ENCODE measurements at regions not wholly inside any gene's neighbourhood (a gene's known extent, or its start where the extent isn't known, plus 50 kb on each side); places are given as distances from the start of the nearest gene placed in this dataset.

GRCh38 chr7:97541188-97541587 lies 190.7 kb upstream of the TAC1 start:
- Histone ChIP-seq H2AFZ (ENCODE audit: low read length) (no peak overlapping the region), H3K27ac (ENCODE audit: extremely low read length, insufficient read depth, low read length) (no peak overlapping the region), H3K4me3 (replicated peaks in 1 of 3; ENCODE audit: insufficient read depth in 1 of 3, low read depth in 2 of 3, low read length in 3 of 3) (no peak overlapping the region), H3K4me1 (ENCODE audit: insufficient read depth, low read length) (no peaks in the 10 kb centered on the region), H3K9ac (ENCODE audit: insufficient read depth, low read depth, low read length) (no peak overlapping the region), H4K20me1 (ENCODE audit: insufficient read depth, low read length) (no peaks in the 10 kb centered on the region), H3K36me3 (replicated peaks in 1 of 2; ENCODE audit: control insufficient read depth in 1 of 2, insufficient read depth in 2 of 2, low read length in 2 of 2) (no peaks in the 10 kb centered on the region), H3K9me3 (ENCODE audit: low read length) (no peaks in the 10 kb centered on the region), H3K4me2 (ENCODE audit: low read depth, low read length) (no peak overlapping the region), H3K79me2 (ENCODE audit: insufficient read depth, low read length) (no peaks in the 10 kb centered on the region), H3K27me3 (ENCODE audit: control insufficient read depth in 1 of 2, insufficient read depth in 2 of 2, low read length in 2 of 2) (no peaks in the 10 kb centered on the region)
- BruUV-seq (replicated peaks), result no TSS peak
- 44% methylated on average over 6 of the region's 14 CpGs for WGBS (ENCODE audit: low lambda C conversion rate)
- ATAC-seq, result no peak; the same call in 2 of the 3 replicates
- TF ChIP-seq ZNF800 (CRISPR knock-in tag; IDR thresholded peaks at IDR 0.05) (no peak), CAMTA2 (CRISPR knock-in tag; IDR thresholded peaks at IDR 0.05; ENCODE audit: borderline replicate concordance) (no peak), KDM1A (CRISPR knock-in tag; IDR thresholded peaks at IDR 0.05) (no peak), ONECUT2 (CRISPR knock-in tag; IDR thresholded peaks at IDR 0.05) (no peak), RNF2 (conservative IDR thresholded peaks at IDR 0.05; ENCODE audit: low read depth) (no peak), ZNF672 (CRISPR knock-in tag; IDR thresholded peaks at IDR 0.05) (no peak), ZNF292 (CRISPR knock-in tag; IDR thresholded peaks at IDR 0.05; ENCODE audit: borderline replicate concordance, low read depth) (no peak), NPAS2 (CRISPR knock-in tag; IDR thresholded peaks at IDR 0.05; ENCODE audit: borderline replicate concordance) (no peak), REPIN1 (CRISPR knock-in tag; IDR thresholded peaks at IDR 0.05; ENCODE audit: borderline replicate concordance, low read depth) (no peak), ZFP62 (CRISPR knock-in tag; IDR thresholded peaks at IDR 0.05) (no peak), ZNF503 (CRISPR knock-in tag; IDR thresholded peaks at IDR 0.05) (no peak), SAP130 (CRISPR knock-in tag; IDR thresholded peaks at IDR 0.05; ENCODE audit: low read depth) (no peak), BRCA1 (CRISPR knock-in tag; IDR thresholded peaks at IDR 0.05) (no peak), ARNT2 (CRISPR knock-in tag; IDR thresholded peaks at IDR 0.05; ENCODE audit: low read depth) (no peak), MXI1 (IDR thresholded peaks at IDR 0.05; ENCODE audit: borderline replicate concordance, low read depth, low read length) (no peak), ZNF674 (CRISPR knock-in tag; IDR thresholded peaks at IDR 0.05; ENCODE audit: low read depth) (no peak), ZNF724P (CRISPR knock-in tag; IDR thresholded peaks at IDR 0.05; ENCODE audit: borderline replicate concordance) (no peak), SP1 (IDR thresholded peaks at IDR 0.05) (no peak), SP1 (CRISPR knock-in tag; IDR thresholded peaks at IDR 0.05) (no peak), SMC3 (IDR thresholded peaks at IDR 0.05; ENCODE audit: low read length) (no peak)
- DNase-seq (ENCODE audit: low spot score), result no peak
- in situ Hi-C loops (cut with HindIII; ENCODE audit: extremely low pct_ligation_motif_present, low pct_unique_long_range_greater_than_20kb) (no loop called here), intact Hi-C loops (cut with micrococcal nuclease; ENCODE audit: unreplicated experiment) (no loop called here)
- ChIA-PET POLR2A (no interaction called here), CTCF (ENCODE audit: low intra/inter-chr PET ratio, low total read pairs) (no interaction called here)
- no peak for FAIRE-seq

All from HepG2 (cell line).